Uterus (tissue), 2 donors: ENCODE measurements at regions not wholly inside any gene's neighbourhood (a gene's known extent, or its start where the extent isn't known, plus 50 kb on each side); places are given as distances from the start of the nearest gene placed in this dataset.

ENCODE experiments used
- CTCF ChIP-seq, 4 experiments: fragments of 200-600 bp in 2 of 4; fragments of 450-650 bp in 2 of 4; sonication (generic) in 2 of 4; IDR thresholded peaks; one replicate each; pipeline ENCODE4 v1.5.1; 2016 to 2019; ENCODE audit warnings: antibody characterized with exemption in 4 of 4, mild to moderate bottlenecking in 2 of 4, moderate library complexity in 1 of 4
- POLR2A ChIP-seq, 2 donors: fragments of 450-650 bp; IDR thresholded peaks; one replicate each; pipeline ENCODE4 v1.6.1; 2016; ENCODE audit warnings: antibody characterized with exemption in 2 of 2, mild to moderate bottlenecking in 1 of 2, moderate library complexity in 1 of 2

GRCh38 chr6:48423640-48424365 lies 312.8 kb upstream of the PTCHD4 start:
- TF ChIP-seq CTCF (IDR thresholded peaks at IDR 0.05) (no peak), POLR2A (IDR thresholded peaks at IDR 0.05) (no peak)
